Breast epithelium (tissue), 3 donors: ENCODE measurements at regions not wholly inside any gene's neighbourhood (a gene's known extent, or its start where the extent isn't known, plus 50 kb on each side); places are given as distances from the start of the nearest gene placed in this dataset.

Source experiments
- CTCF ChIP-seq, 3 donors: fragments of 450-650 bp; IDR thresholded peaks; one replicate each; pipeline ENCODE4 v1.5.1; 2016 to 2017; ENCODE audit warnings: antibody characterized with exemption in 3 of 3, mild to moderate bottlenecking in 3 of 3, moderate library complexity in 3 of 3
- POLR2A ChIP-seq: fragments of 450-650 bp; IDR thresholded peaks from one replicate; pipeline ENCODE4 v1.6.1; 2016; ENCODE audit warnings: antibody characterized with exemption, mild to moderate bottlenecking, moderate library complexity

GRCh38 chr5:161094411-161094810, 242.4 kb upstream of the ATP10B start:
- TF ChIP-seq CTCF (IDR thresholded peaks at IDR 0.05) (no peak), POLR2A (no peak)
